OCI-LY1 (cell line): ENCODE measurements at regions not wholly inside any gene's neighbourhood (a gene's known extent, or its start where the extent isn't known, plus 50 kb on each side); places are given as distances from the start of the nearest gene placed in this dataset.

ENCODE experiments used
- EZH2 ChIP-seq: fragments of 200-600 bp; sonication (generic), shearing (Covaris generic); IDR thresholded peaks from 2 replicates; pipeline ENCODE4 v1.8.0; 2017; ENCODE audit warnings: borderline replicate concordance, mixed run types, mild to moderate bottlenecking, antibody characterized with exemption, low read length, moderate library complexity, mixed read lengths
- TF ChIP-seq, protein P1 (sequence below): fragments of 200-600 bp; sonication (generic), shearing (Covaris generic); IDR thresholded peaks from 2 replicates; pipeline ENCODE4 v1.5.1; 2017; ENCODE audit warnings: mild to moderate bottlenecking, antibody characterized with exemption, low read length, moderate library complexity, mixed read lengths

DNA sequence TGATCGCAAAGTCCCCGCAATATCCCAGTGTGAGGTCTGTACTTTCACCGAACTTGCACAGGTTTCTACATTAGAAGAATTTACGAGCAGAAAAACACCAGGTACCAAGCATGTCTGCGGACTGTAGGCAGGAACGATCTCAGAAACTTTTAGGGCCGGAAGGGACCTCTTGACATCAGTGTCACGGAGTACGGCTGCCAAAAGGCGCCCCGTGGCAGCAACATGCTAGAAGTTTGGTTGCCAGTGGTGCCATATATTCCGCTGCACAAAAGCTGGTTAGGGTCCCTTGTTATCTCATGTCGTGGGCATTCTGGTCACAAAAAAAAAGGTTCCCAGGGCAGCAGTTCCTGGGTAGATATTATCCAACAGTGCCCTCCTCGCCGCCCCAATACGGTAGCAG, 61.0 kb upstream of the DCAF8L1 start:
- TF ChIP-seq, protein P1, sequence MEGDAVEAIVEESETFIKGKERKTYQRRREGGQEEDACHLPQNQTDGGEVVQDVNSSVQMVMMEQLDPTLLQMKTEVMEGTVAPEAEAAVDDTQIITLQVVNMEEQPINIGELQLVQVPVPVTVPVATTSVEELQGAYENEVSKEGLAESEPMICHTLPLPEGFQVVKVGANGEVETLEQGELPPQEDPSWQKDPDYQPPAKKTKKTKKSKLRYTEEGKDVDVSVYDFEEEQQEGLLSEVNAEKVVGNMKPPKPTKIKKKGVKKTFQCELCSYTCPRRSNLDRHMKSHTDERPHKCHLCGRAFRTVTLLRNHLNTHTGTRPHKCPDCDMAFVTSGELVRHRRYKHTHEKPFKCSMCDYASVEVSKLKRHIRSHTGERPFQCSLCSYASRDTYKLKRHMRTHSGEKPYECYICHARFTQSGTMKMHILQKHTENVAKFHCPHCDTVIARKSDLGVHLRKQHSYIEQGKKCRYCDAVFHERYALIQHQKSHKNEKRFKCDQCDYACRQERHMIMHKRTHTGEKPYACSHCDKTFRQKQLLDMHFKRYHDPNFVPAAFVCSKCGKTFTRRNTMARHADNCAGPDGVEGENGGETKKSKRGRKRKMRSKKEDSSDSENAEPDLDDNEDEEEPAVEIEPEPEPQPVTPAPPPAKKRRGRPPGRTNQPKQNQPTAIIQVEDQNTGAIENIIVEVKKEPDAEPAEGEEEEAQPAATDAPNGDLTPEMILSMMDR, result no peak
- no peak for TF ChIP-seq EZH2
